H1 (cell line): ENCODE measurements at regions not wholly inside any gene's neighbourhood (a gene's known extent, or its start where the extent isn't known, plus 50 kb on each side); places are given as distances from the start of the nearest gene placed in this dataset.

Experiments used
- CTCF ChIA-PET: fragments of 300-600 bp; sonication (Branson Sonifier 250); formaldehyde crosslinking; loops from one replicate; lab custom pipeline; 2021; ENCODE audit not compliant: partially characterized antibody; lab: Charles Lee
- POLR2A ChIA-PET: fragments of 300-600 bp; sonication (Branson Sonifier 250); formaldehyde crosslinking; loops from one replicate; lab custom pipeline; 2021; ENCODE audit warnings: inconsistent platforms; ENCODE audit not compliant: partially characterized antibody; lab: Charles Lee
- DNase-seq, 2 experiments: peaks; one replicate each; pipeline versions ENCODE4 v3.0.0 to v3.0.0-alpha.2; 2010 to 2022; ENCODE audit warnings: low spot score in 2 of 2, low read depth in 1 of 2, mixed read lengths in 1 of 2
- FAIRE-seq: peaks from 2 replicates; lab custom pipeline; 2011; peaks lifted over from hg19 to GRCh38; lab: Jason Lieb, UNC
- H2AFZ ChIP-seq: 2 replicates; pipeline ENCODE4 v1.8.1; 2012; ENCODE audit warnings: low read length, inconsistent platforms
- H2AK5ac ChIP-seq: 2 replicates; pipeline ENCODE4 v1.6.1; 2013; ENCODE audit warnings: low read depth, low read length
- H2BK120ac ChIP-seq: replicated peaks from 2 replicates; pipeline ENCODE3; 2013; ENCODE audit warnings: low read depth, low read length, inconsistent platforms
- H2BK12ac ChIP-seq: 2 replicates; pipeline ENCODE4 v1.6.1; 2013; ENCODE audit warnings: low read depth, low read length
- H2BK15ac ChIP-seq: 2 replicates; pipeline ENCODE4 v1.6.1; 2013; ENCODE audit warnings: low read length
- H2BK20ac ChIP-seq: 2 replicates; pipeline ENCODE4 v1.6.1; 2013; ENCODE audit warnings: low read length
- H2BK5ac ChIP-seq: 2 replicates; pipeline ENCODE4 v1.6.1; 2013; ENCODE audit warnings: low read depth, low read length
- H3K14ac ChIP-seq: 2 replicates; pipeline ENCODE4 v1.6.1; 2013; ENCODE audit warnings: inconsistent platforms; ENCODE audit not compliant: insufficient read length
- H3K18ac ChIP-seq: 2 replicates; pipeline ENCODE4 v1.6.1; 2013; ENCODE audit warnings: low read length; ENCODE audit errors: extremely low read depth
- H3K23ac ChIP-seq: 2 replicates; pipeline ENCODE4 v1.6.1; 2013; ENCODE audit warnings: inconsistent platforms; ENCODE audit not compliant: insufficient read length
- H3K23me2 ChIP-seq: 2 replicates; pipeline ENCODE4 v1.6.1; 2013; ENCODE audit warnings: low read depth, low read length
- H3K27ac ChIP-seq: 2 replicates; pipeline ENCODE4 v1.6.1; 2011; ENCODE audit warnings: low read depth, low read length, inconsistent platforms
- H3K27me3 ChIP-seq, 4 experiments: replicated peaks in 1 of 4; 1 replicate in 1 of 4; 2 replicates in 3 of 4; pipeline versions ENCODE4 v1.6.1 to v1.8.1; 2011 to 2013; ENCODE audit warnings: low read length in 3 of 4, mild to moderate bottlenecking in 3 of 4, inconsistent platforms in 2 of 4, mixed read lengths in 2 of 4, moderate library complexity in 1 of 4; ENCODE audit not compliant: control insufficient read depth in 3 of 4, insufficient read depth in 3 of 4; ENCODE audit errors: extremely low read depth in 1 of 4
- H3K36me3 ChIP-seq, 4 experiments: 2 replicates each; pipeline versions ENCODE4 v1.6.1 to v1.8.1; 2011 to 2013; ENCODE audit warnings: mild to moderate bottlenecking in 4 of 4, low read length in 3 of 4, moderate library complexity in 2 of 4, control low read depth in 1 of 4, inconsistent platforms in 1 of 4; ENCODE audit not compliant: insufficient read depth in 4 of 4, control insufficient read depth in 2 of 4
- H3K4ac ChIP-seq: replicated peaks from 2 replicates; pipeline ENCODE3; 2013; ENCODE audit warnings: low read length, low read depth, mixed read lengths, inconsistent platforms; ENCODE audit not compliant: insufficient read length
- H3K4me1 ChIP-seq, 4 experiments: replicated peaks in 1 of 4; 1 replicate in 1 of 4; 2 replicates in 3 of 4; pipeline versions ENCODE4 v1.6.1 to v1.8.1; 2011 to 2013; ENCODE audit warnings: low read length in 3 of 4, inconsistent platforms in 2 of 4, mixed read lengths in 1 of 4; ENCODE audit not compliant: insufficient read depth in 4 of 4, control insufficient read depth in 3 of 4
- H3K4me2 ChIP-seq, 2 experiments: 2 replicates each; pipeline versions ENCODE4 v1.6.1 to v1.8.1; 2011 to 2013; ENCODE audit warnings: low read depth in 2 of 2, low read length in 2 of 2, control low read depth in 1 of 2, inconsistent platforms in 1 of 2, mild to moderate bottlenecking in 1 of 2; ENCODE audit not compliant: insufficient read depth in 1 of 2
- H3K4me3 ChIP-seq, 4 experiments: fragments of 200-600, 300-600 bp in 1 of 4; sonication (generic), shearing (Covaris generic), sonication (Bioruptor Twin) in 1 of 4; 2 replicates each; pipeline versions ENCODE4 v1.5.1 to v1.8.1; 2011 to 2016; ENCODE audit warnings: low read length in 4 of 4, low read depth in 3 of 4, control low read depth in 2 of 4, inconsistent platforms in 2 of 4, mild to moderate bottlenecking in 2 of 4, mixed read lengths in 1 of 4, moderate library complexity in 1 of 4; ENCODE audit not compliant: insufficient read depth in 2 of 4; ENCODE audit errors: extremely low read depth in 1 of 4
- H3K56ac ChIP-seq: replicated peaks from 2 replicates; pipeline ENCODE3; 2013; ENCODE audit warnings: low read depth, mild to moderate bottlenecking, mixed read lengths, low read length, inconsistent platforms; ENCODE audit not compliant: insufficient read length
- H3K79me1 ChIP-seq: 2 replicates; pipeline ENCODE4 v1.6.1; 2013; ENCODE audit warnings: low read depth, low read length, control low read depth
- H3K79me2 ChIP-seq, 2 experiments: 2 replicates each; pipeline versions ENCODE4 v1.6.1 to v1.8.1; 2012 to 2013; ENCODE audit warnings: low read length in 2 of 2, mild to moderate bottlenecking in 2 of 2, inconsistent platforms in 1 of 2; ENCODE audit not compliant: insufficient read depth in 2 of 2, control insufficient read depth in 1 of 2
- H3K9ac ChIP-seq, 4 experiments: replicated peaks in 1 of 4; 1 replicate in 1 of 4; 2 replicates in 3 of 4; pipeline versions ENCODE4 v1.6.1 to v1.8.1; 2011 to 2013; ENCODE audit warnings: low read depth in 3 of 4, low read length in 3 of 4, control low read depth in 2 of 4, mild to moderate bottlenecking in 2 of 4, moderate library complexity in 2 of 4, inconsistent platforms in 1 of 4; ENCODE audit errors: extremely low read depth in 1 of 4
- H3K9me3 ChIP-seq, 2 experiments: 2 replicates each; pipeline versions ENCODE4 v1.6.1 to v1.8.1; 2012 to 2013; ENCODE audit warnings: mild to moderate bottlenecking in 2 of 2, moderate library complexity in 2 of 2, control low read depth in 1 of 2, inconsistent platforms in 1 of 2, low read depth in 1 of 2, low read length in 1 of 2, mixed read lengths in 1 of 2; ENCODE audit not compliant: insufficient read depth in 2 of 2
- H4K20me1 ChIP-seq, 2 experiments: replicated peaks in 1 of 2; 2 replicates each; pipeline versions ENCODE3 to v1.8.1; 2011 to 2013; ENCODE audit warnings: inconsistent platforms in 2 of 2, low read length in 2 of 2, mild to moderate bottlenecking in 1 of 2; ENCODE audit not compliant: insufficient read depth in 2 of 2, control insufficient read depth in 1 of 2
- H4K5ac ChIP-seq: 2 replicates; pipeline ENCODE4 v1.6.1; 2013; ENCODE audit warnings: low read length, low read depth, mixed read lengths, inconsistent platforms; ENCODE audit not compliant: insufficient read length
- H4K8ac ChIP-seq: 2 replicates; pipeline ENCODE4 v1.8.0; 2013; ENCODE audit warnings: mild to moderate bottlenecking, moderate library complexity, low read length, inconsistent platforms; ENCODE audit not compliant: insufficient read depth; ENCODE audit errors: extremely low read depth
- H4K91ac ChIP-seq: replicated peaks from 2 replicates; pipeline ENCODE3; 2013; ENCODE audit warnings: low read length, mixed read lengths, inconsistent platforms; ENCODE audit not compliant: insufficient read length
- ATF3 ChIP-seq: IDR thresholded peaks from 2 replicates; pipeline ENCODE4 v1.6.1; 2011; ENCODE audit warnings: low read depth, mild to moderate bottlenecking, low read length; ENCODE audit not compliant: insufficient read depth
- CREB1 ChIP-seq: IDR thresholded peaks from 2 replicates; pipeline ENCODE4 v1.6.1; 2012; ENCODE audit warnings: inconsistent platforms
- EP300 ChIP-seq, 2 experiments: IDR thresholded peaks; 1 replicate in 1 of 2; 2 replicates in 1 of 2; pipeline ENCODE4 v1.6.1; 2011 to 2012; ENCODE audit warnings: low read depth in 2 of 2, low read length in 2 of 2, mild to moderate bottlenecking in 2 of 2, borderline replicate concordance in 1 of 2, inconsistent platforms in 1 of 2, moderate library complexity in 1 of 2
- FOSL1 ChIP-seq: IDR thresholded peaks from 2 replicates; pipeline ENCODE4 v1.6.1; 2011; ENCODE audit warnings: mild to moderate bottlenecking, low read depth, low read length, moderate library complexity; ENCODE audit not compliant: insufficient read depth
- HDAC2 ChIP-seq, 2 experiments: fragments of 300-600 bp in 1 of 2; sonication (generic) in 1 of 2; IDR thresholded peaks; 2 replicates each; pipeline ENCODE4 v1.6.1; 2011 to 2012; ENCODE audit warnings: low read depth in 2 of 2, low read length in 2 of 2, mild to moderate bottlenecking in 2 of 2, moderate library complexity in 2 of 2, borderline replicate concordance in 1 of 2, inconsistent platforms in 1 of 2
- POU5F1 ChIP-seq: IDR thresholded peaks from 2 replicates; pipeline ENCODE4 v1.6.1; 2011; ENCODE audit warnings: low read depth, mild to moderate bottlenecking, low read length, moderate library complexity
- RNF2 ChIP-seq: fragments of 200-900, 300-1000 bp; sonication (generic); IDR thresholded peaks from 2 replicates; pipeline ENCODE4 v1.7.1; 2016; ENCODE audit warnings: borderline replicate concordance, low read depth, mild to moderate bottlenecking, antibody characterized with exemption, low read length; ENCODE audit not compliant: poor library complexity, severe bottlenecking; ENCODE audit errors: missing control alignments
- RXRA ChIP-seq: IDR thresholded peaks from 2 replicates; pipeline ENCODE4 v1.6.1; 2011; ENCODE audit warnings: low read depth, mild to moderate bottlenecking, low read length, moderate library complexity; ENCODE audit not compliant: insufficient read depth
- TAF1 ChIP-seq: IDR thresholded peaks from 2 replicates; pipeline ENCODE4 v1.6.1; 2011; ENCODE audit warnings: mild to moderate bottlenecking, low read depth, low read length
- TCF12 ChIP-seq: IDR thresholded peaks from 2 replicates; pipeline ENCODE4 v1.6.1; 2011; ENCODE audit warnings: low read depth, mild to moderate bottlenecking, low read length
- ZNF274 ChIP-seq: IDR thresholded peaks from 2 replicates; pipeline ENCODE4 v1.7.0; 2012; ENCODE audit warnings: low read length, borderline replicate concordance; ENCODE audit errors: extremely low read depth
- WGBS, 2 experiments: shearing (Covaris generic) in 1 of 2; methylation state at CpG; one replicate each; pipeline versions ENCODE4 v1.1.6 to v1.1.7; 2013 to 2015; ENCODE audit warnings: low lambda C conversion rate in 2 of 2, mixed read lengths in 2 of 2, inconsistent platforms in 1 of 2, low coverage in 1 of 2, missing lambda C conversion rate in 1 of 2; ENCODE audit not compliant: insufficient replicate concordance in 2 of 2, insufficient coverage in 1 of 2, insufficient read length in 1 of 2; ENCODE audit errors: extremely low coverage in 1 of 2, missing lambda C conversion rate in 1 of 2; 5-methylcytosine and 5-hydroxymethylcytosine counted together

- Histone ChIP-seq H2BK15ac (no peak overlapping the region), H4K8ac (no peak overlapping the region), H3K4ac (no peak overlapping the region), H3K23ac (no peak overlapping the region), H3K4me3 (no peak overlapping the region), H3K79me2 (no peaks in the 10 kb centered on the region), H2BK120ac (no peak overlapping the region), H3K56ac (no peak overlapping the region), H4K20me1 (no peaks in the 10 kb centered on the region), H3K18ac (no peak overlapping the region), H2BK5ac (no peak overlapping the region), H3K14ac (no peak overlapping the region), H3K27ac (no peak overlapping the region), H3K9me3 (no peaks in the 10 kb centered on the region), H3K4me2 (no peak overlapping the region), H3K4me1 (no peaks in the 10 kb centered on the region), H3K36me3 (no peaks in the 10 kb centered on the region), H2BK20ac (no peak overlapping the region), H2AK5ac (no peak overlapping the region), H4K91ac (no peak overlapping the region), H4K5ac (no peak overlapping the region), H3K27me3 (no peaks in the 10 kb centered on the region), H2AFZ (no peak overlapping the region), H3K23me2 (no peaks in the 10 kb centered on the region), H3K79me1 (no peaks in the 10 kb centered on the region), H2BK12ac (no peak overlapping the region), H3K9ac (no peak overlapping the region)
- FAIRE-seq (no peak), DNase-seq (no peak)
- WGBS, 2 experiments, result 87% methylated on average over 4 of the region's 4 CpGs; no CpG with 5 or more reads in 1 of the 2 experiments
- ChIA-PET CTCF (interaction anchor here (0.7 to 9.3 kb wide), 10 partner anchors 12 to 247 kb away, joined by 3 to 106 read pairs (median 6); partner anchors contain the start of gene GPX8), POLR2A (interaction anchor here (1.6 kb wide), 1 partner anchor 231 kb away, joined by 3 read pairs; no protein-coding TSS in a partner anchor)
- TF ChIP-seq TAF1, result no peak
- no peak for TF ChIP-seq EP300 (IDR thresholded peaks at IDR 0.05; ENCODE audit: borderline replicate concordance in 1 of 2, low read depth in 2 of 2, low read length in 2 of 2)
- no peak for TF ChIP-seq CREB1
- no peak for TF ChIP-seq FOSL1
- no peak for TF ChIP-seq RXRA
- no peak for TF ChIP-seq POU5F1
- no peak for TF ChIP-seq ATF3
- no peak for TF ChIP-seq ZNF274
- TF ChIP-seq RNF2, result no peak
- TF ChIP-seq TCF12, result no peak
- no peak for TF ChIP-seq HDAC2 (IDR thresholded peaks at IDR 0.05; ENCODE audit: borderline replicate concordance in 1 of 2, low read depth in 2 of 2, low read length in 2 of 2)
Observed at GRCh38 chr5:54909911-54910870, 75.2 kb downstream of the ESM1 start.
